ENCODE measurements at regions not wholly inside any gene's neighbourhood (a gene's known extent, or its start where the extent isn't known, plus 50 kb on each side); places are given as distances from the start of the nearest gene placed in this dataset.

DNA sequence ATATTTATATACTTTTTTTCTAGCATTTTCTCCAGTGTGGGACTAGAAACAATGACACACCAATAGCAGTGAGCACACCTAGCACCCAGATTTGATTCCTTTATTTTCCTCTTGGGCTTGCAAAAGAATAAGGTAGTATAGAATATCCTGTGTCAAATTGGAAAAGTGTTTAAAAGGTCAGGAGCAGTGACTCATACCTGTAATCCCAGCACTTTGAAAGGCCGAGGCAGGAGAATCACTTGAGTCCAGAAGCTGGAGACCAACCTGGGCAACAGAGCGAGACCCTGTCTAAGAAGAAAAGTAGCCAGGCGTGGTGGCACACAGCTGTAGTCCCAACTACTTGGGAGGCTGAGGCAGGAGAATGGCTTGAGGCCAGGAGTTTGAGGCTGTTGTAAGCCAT lies 53.8 kb upstream of the SGPP1 start:
- no peaks in the 10 kb centered on the region for H3K27me3 Mint-ChIP-seq
- TF ChIP-seq CTCF (IDR thresholded peaks at IDR 0.05): no peak
- no peaks in the 10 kb centered on the region for H3K36me3 Mint-ChIP-seq (ENCODE audit: low read depth)
- H3K4me3 Mint-ChIP-seq: no peak overlapping the region
- H3K27ac Mint-ChIP-seq: no peak overlapping the region
- DNase-seq: no peak
- ATAC-seq: no peak
- H3K9me3 Mint-ChIP-seq: no peaks in the 10 kb centered on the region
- ChIA-PET CTCF (interaction anchor here (0.7 kb wide), 1 partner anchor 54 kb away, joined by 3 read pairs; no protein-coding TSS in a partner anchor), POLR2A (no interaction called here)
- intact Hi-C loops (cut with micrococcal nuclease): no loop called here
- H3K4me1 Mint-ChIP-seq (ENCODE audit: low read depth): no peaks in the 10 kb centered on the region

GRCh38 chr14:63782683-63783389 lies 55.0 kb upstream of the SGPP1 start:
- Mint-ChIP-seq H3K4me1 (ENCODE audit: low read depth) (no peaks in the 10 kb centered on the region), H3K27me3 (no peaks in the 10 kb centered on the region), H3K4me3 (no peak overlapping the region), H3K9me3 (no peaks in the 10 kb centered on the region), H3K36me3 (ENCODE audit: low read depth) (no peaks in the 10 kb centered on the region), H3K27ac (no peak overlapping the region)
- TF ChIP-seq CTCF (IDR thresholded peaks at IDR 0.05): no peak
- no peak for ATAC-seq
- CTCF ChIA-PET: no interaction called here
- no peak for DNase-seq
- intact Hi-C loops (cut with micrococcal nuclease): no loop called here
- POLR2A ChIA-PET: no interaction called here

- no peak overlapping the region for H3K27ac Mint-ChIP-seq
- H3K4me1 Mint-ChIP-seq (ENCODE audit: low read depth): no peaks in the 10 kb centered on the region
- no peaks in the 10 kb centered on the region for H3K9me3 Mint-ChIP-seq
- no peak for DNase-seq
- CTCF ChIA-PET: interaction anchor here (1.0 kb wide), 1 partner anchor 18 kb away, joined by 3 read pairs; no protein-coding TSS in a partner anchor
- ATAC-seq: no peak
- no peaks in the 10 kb centered on the region for H3K27me3 Mint-ChIP-seq
- no peaks in the 10 kb centered on the region for H3K36me3 Mint-ChIP-seq (ENCODE audit: low read depth)
- H3K4me3 Mint-ChIP-seq: no peak overlapping the region
- intact Hi-C loops (cut with micrococcal nuclease): no loop called here
- POLR2A ChIA-PET: interaction anchor here (1.3 kb wide), 1 partner anchor 10 kb away, joined by 4 read pairs; no protein-coding TSS in a partner anchor
- TF ChIP-seq CTCF (IDR thresholded peaks at IDR 0.05): no peak
These were observed 60.4 kb upstream of the SGPP1 start for GRCh38 chr14:63788011-63788933.

- H3K36me3 Mint-ChIP-seq (ENCODE audit: low read depth): no peaks in the 10 kb centered on the region
- no peaks in the 10 kb centered on the region for H3K4me1 Mint-ChIP-seq (ENCODE audit: low read depth)
- ChIA-PET CTCF (interaction anchor here (1.2 to 3.0 kb wide), 2 partner anchors 357 to 510 kb away, joined by 3 to 8 read pairs; no protein-coding TSS in a partner anchor), POLR2A (no interaction called here)
- H3K9me3 Mint-ChIP-seq: no peaks in the 10 kb centered on the region
- no peak overlapping the region for H3K4me3 Mint-ChIP-seq
- H3K27me3 Mint-ChIP-seq: no peaks in the 10 kb centered on the region
- intact Hi-C loops (cut with micrococcal nuclease): no loop called here
- no peak for DNase-seq
- ATAC-seq: no peak
- no peak for TF ChIP-seq CTCF (IDR thresholded peaks at IDR 0.05)
- no peak overlapping the region for H3K27ac Mint-ChIP-seq
These were observed 59.4 kb upstream of the SYNE2 start for GRCh38 chr14:63793376-63793775.

GRCh38 chr14:63795532-63795931 lies 57.3 kb upstream of the SYNE2 start:
- H3K9me3 Mint-ChIP-seq: no peaks in the 10 kb centered on the region
- H3K4me1 Mint-ChIP-seq (ENCODE audit: low read depth): peaks cover 4% of the 10 kb centered on the region
- no peak overlapping the region for H3K4me3 Mint-ChIP-seq
- H3K27ac Mint-ChIP-seq: no peak overlapping the region
- no peaks in the 10 kb centered on the region for H3K27me3 Mint-ChIP-seq
- no peaks in the 10 kb centered on the region for H3K36me3 Mint-ChIP-seq (ENCODE audit: low read depth)
- ChIA-PET POLR2A (no interaction called here), CTCF (no interaction called here)
- ATAC-seq (no peak), DNase-seq (no peak)
- intact Hi-C loops (cut with micrococcal nuclease): no loop called here
- no peak for TF ChIP-seq CTCF (IDR thresholded peaks at IDR 0.05)

Measured in activated CD8-positive, alpha-beta T cell treated with anti-CD3 and anti-CD28 coated beads for 36 hours (primary cell).